HG03460 (cell line): ENCODE measurements at regions not wholly inside any gene's neighbourhood (a gene's known extent, or its start where the extent isn't known, plus 50 kb on each side); places are given as distances from the start of the nearest gene placed in this dataset.
"Not testable (repeated sequence)": the region's sequence is repeated elsewhere in the genome, so short reads cannot be mapped to it uniquely, and the experiment has no call there.

Source experiments
- ATAC-seq: cut with Tn5 transposase; IDR thresholded peaks from one replicate; pipeline ENCODE4 v1.9.1; 2021; ENCODE audit not compliant: unreplicated experiment

GRCh38 chr15:30470601-30471365 lies 56.7 kb upstream of the GOLGA8R start:
- ATAC-seq: peak; percentile 94

- not testable (repeated sequence) for ATAC-seq
These were observed 57.3 kb upstream of the GOLGA8R start for GRCh38 chr15:30471366-30471749.

GRCh38 chr15:30471817-30472551 lies 57.9 kb upstream of the GOLGA8R start:
- ATAC-seq: peak; percentile 33

- ATAC-seq: not testable (repeated sequence)
These were observed 67.0 kb upstream of the GOLGA8Q start for GRCh38 chr15:30484887-30485286.

- ATAC-seq: not testable (repeated sequence)
These were observed 62.6 kb upstream of the GOLGA8Q start for GRCh38 chr15:30489237-30489636.

- not testable (repeated sequence) for ATAC-seq
These were observed 61.5 kb upstream of the GOLGA8Q start for GRCh38 chr15:30490334-30490733.

GRCh38 chr15:30493947-30494346 lies 57.9 kb upstream of the GOLGA8Q start:
- ATAC-seq: not testable (repeated sequence)

- not testable (repeated sequence) for ATAC-seq
These were observed 54.6 kb upstream of the GOLGA8Q start for GRCh38 chr15:30497275-30497674.

GRCh38 chr15:30499233-30499632 lies 52.6 kb upstream of the GOLGA8Q start:
- not testable (repeated sequence) for ATAC-seq

GRCh38 chr15:30500511-30500910 lies 51.3 kb upstream of the GOLGA8Q start:
- not testable (repeated sequence) for ATAC-seq
